ENCODE measurements at regions not wholly inside any gene's neighbourhood (a gene's known extent, or its start where the extent isn't known, plus 50 kb on each side); places are given as distances from the start of the nearest gene placed in this dataset.

DNA sequence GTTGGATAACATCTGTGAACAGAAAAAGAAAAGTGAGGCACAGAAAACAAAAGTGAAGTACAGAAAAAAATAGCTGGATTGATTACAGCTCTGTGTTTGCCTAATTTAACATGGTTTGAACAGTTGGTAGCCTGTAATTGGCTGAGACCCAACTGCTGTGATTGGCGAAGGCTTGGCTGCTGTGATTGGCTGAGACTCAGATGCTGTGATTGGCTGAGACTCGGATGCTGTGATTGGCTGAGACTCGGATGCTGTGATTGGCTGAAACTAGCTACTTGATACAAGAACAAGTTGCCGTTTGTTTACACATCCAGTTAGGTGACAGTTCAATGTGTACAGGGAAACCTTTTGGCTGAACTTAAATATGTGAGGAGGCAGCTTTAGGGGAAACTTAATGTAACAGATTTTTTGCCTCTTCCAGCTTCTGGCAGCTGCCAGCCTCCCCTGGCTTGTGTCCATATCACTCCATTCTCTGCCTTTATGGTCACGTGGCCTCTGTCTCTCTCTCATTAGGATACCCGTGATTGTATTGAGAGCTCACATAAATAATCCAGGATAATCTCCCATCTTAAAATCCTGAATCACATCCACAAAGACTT lies 223.4 kb upstream of the FOXA2 start:
- POLR2A ChIA-PET = interaction anchor here (0.6 kb wide), 1 partner anchor 16 kb away, joined by 4 read pairs; no protein-coding TSS in a partner anchor
- ATAC-seq = no peak
- WGBS (ENCODE audit: insufficient coverage, low coverage, missing lambda C conversion rate) = 3% methylated on average over 6 of the region's 6 CpGs

More for the DNA sequence above, 223.4 kb upstream of the FOXA2 start:
- TF ChIP-seq KDM1A (IDR thresholded peaks at IDR 0.05) (peak; percentile 79 to 86), RCOR1 (IDR thresholded peaks at IDR 0.05; ENCODE audit: borderline replicate concordance in 1 of 2, low read depth in 2 of 2, low read length in 2 of 2) (peak in 1 of 2 experiments; percentile 27; a peak in 1 of 4 replicates), NFIC (IDR thresholded peaks at IDR 0.05) (0 out of 2 replicates have a peak, but pooled peaks have one; percentile 16), ETV1 (tag; conservative IDR thresholded peaks at IDR 0.05; ENCODE audit: low read depth) (no peak)
- TF ChIP-seq, protein P1, sequence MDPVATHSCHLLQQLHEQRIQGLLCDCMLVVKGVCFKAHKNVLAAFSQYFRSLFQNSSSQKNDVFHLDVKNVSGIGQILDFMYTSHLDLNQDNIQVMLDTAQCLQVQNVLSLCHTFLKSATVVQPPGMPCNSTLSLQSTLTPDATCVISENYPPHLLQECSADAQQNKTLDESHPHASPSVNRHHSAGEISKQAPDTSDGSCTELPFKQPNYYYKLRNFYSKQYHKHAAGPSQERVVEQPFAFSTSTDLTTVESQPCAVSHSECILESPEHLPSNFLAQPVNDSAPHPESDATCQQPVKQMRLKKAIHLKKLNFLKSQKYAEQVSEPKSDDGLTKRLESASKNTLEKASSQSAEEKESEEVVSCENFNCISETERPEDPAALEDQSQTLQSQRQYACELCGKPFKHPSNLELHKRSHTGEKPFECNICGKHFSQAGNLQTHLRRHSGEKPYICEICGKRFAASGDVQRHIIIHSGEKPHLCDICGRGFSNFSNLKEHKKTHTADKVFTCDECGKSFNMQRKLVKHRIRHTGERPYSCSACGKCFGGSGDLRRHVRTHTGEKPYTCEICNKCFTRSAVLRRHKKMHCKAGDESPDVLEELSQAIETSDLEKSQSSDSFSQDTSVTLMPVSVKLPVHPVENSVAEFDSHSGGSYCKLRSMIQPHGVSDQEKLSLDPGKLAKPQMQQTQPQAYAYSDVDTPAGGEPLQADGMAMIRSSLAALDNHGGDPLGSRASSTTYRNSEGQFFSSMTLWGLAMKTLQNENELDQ (CRISPR knock-in tag; IDR thresholded peaks at IDR 0.05; ENCODE audit: borderline replicate concordance) = no peak
- CTCF ChIA-PET (ENCODE audit: low intra/inter-chr PET ratio) = no interaction called here
- in situ Hi-C loops (cut with MboI) (no loop called here), intact Hi-C loops (cut with micrococcal nuclease) (no loop called here)
- no peaks in the 10 kb centered on the region for H3K36me3 ChIP-seq (ENCODE audit: control insufficient read depth, insufficient read depth, low read length)
- H2AFZ ChIP-seq (ENCODE audit: low read depth, low read length) = no peak overlapping the region
- FAIRE-seq (no peak), DNase-seq (ENCODE audit: extremely low read depth in 1 of 4, low spot score in 3 of 4) (no peak)
- no peak overlapping the region for H3K9ac ChIP-seq (ENCODE audit: insufficient read depth in 1 of 2, low read depth in 2 of 2, low read length in 2 of 2)
- no peaks in the 10 kb centered on the region for H3K4me1 ChIP-seq (replicated peaks in 1 of 2; ENCODE audit: control insufficient read depth in 2 of 2, insufficient read depth in 2 of 2, low read length in 2 of 2)
- H3K27me3 ChIP-seq (ENCODE audit: control insufficient read depth in 2 of 2, insufficient read depth in 2 of 2, low read length in 2 of 2) = peaks cover 0 to 2% of the 10 kb centered on the region in 2 experiments; a peak in 1 of 5 replicates
- H4K20me1 ChIP-seq (replicated peaks; ENCODE audit: control insufficient read depth, insufficient read depth, low read length) = no peaks in the 10 kb centered on the region
- no peaks in the 10 kb centered on the region for H3K79me2 ChIP-seq (ENCODE audit: control insufficient read depth, insufficient read depth, low read length)
- BruUV-seq (replicated peaks) = no TSS peak
- H3K4me2 ChIP-seq (ENCODE audit: insufficient read depth, low read length) = no peak overlapping the region
- no peak overlapping the region for H3K4me3 ChIP-seq
- H3K9me1 ChIP-seq (ENCODE audit: control insufficient read depth, insufficient read depth, low read length) = no peaks in the 10 kb centered on the region
- no peaks in the 10 kb centered on the region for H3K9me3 ChIP-seq (replicated peaks; ENCODE audit: control insufficient read depth, insufficient read depth, low read depth, low read length)
- H3K27ac ChIP-seq (ENCODE audit: extremely low read depth, low read depth, low read length) = no peak overlapping the region

All from K562 (cell line).